GM19455 (cell line): ENCODE measurements at regions not wholly inside any gene's neighbourhood (a gene's known extent, or its start where the extent isn't known, plus 50 kb on each side); places are given as distances from the start of the nearest gene placed in this dataset.

ENCODE experiments used
- ATAC-seq: cut with Tn5 transposase; IDR thresholded peaks from one replicate; pipeline ENCODE4 v1.9.1; 2021; ENCODE audit not compliant: unreplicated experiment

DNA sequence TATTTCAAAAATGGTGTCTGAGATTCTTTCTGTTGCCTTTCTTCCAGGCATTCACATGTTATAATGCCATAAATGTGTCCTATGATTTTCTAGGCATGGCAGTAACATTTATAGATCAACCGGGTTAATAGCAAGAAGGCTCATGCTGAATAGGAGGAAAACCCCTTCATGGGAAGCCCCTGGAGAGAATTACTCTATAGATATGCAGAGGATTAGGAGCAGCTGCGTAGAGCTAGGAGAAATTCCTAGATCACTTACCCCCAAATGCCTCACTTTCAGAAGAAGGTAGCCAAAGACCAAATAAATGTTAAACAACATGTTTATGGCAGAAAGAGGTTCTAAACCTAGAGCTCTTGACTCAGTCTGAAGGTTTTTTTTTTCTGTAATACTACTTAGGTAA is 153.4 kb upstream of the CTNNA2 start:
- no peak for ATAC-seq

DNA sequence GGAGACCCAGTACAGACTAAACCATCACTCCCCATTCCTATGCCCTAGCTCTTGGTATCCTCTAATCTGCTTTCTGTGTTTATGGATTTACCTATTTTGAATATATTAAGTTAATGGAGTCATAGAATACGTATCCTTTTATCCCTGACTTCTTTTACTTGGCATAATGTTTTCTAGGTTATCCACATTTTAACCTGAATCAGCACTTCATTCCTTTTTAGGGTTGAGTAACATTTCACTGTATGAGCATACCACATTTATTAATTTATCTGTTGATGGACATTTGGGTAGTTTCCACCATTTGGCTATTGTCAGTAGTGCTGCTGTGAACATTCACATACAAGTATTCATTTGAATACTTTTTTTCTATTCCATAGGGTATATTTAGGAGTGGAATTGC is 157.3 kb upstream of the CTNNA2 start:
- no peak for ATAC-seq

GRCh38 chr2:79327460-79327859 is 167.9 kb upstream of the REG3A start:
- no peak for ATAC-seq

DNA sequence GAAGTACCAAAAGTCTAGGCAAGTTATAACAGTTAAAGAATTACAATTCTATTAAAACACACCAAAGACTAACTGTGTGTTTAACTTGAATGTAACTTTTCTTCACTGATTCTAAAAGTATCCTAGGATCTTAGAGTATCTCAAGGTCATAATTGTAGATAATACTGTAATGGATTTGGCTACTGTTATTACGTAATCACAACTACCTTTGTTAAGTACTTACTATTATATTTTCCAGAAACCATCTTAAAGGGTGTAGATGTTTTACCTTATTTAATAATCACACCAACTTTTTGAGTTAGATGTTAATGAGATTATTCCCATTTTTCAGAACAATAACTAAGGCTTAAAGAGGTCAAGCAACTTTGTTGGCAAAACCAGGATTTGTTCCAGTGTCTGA is 161.3 kb upstream of the REG3A start:
- ATAC-seq, result no peak

DNA sequence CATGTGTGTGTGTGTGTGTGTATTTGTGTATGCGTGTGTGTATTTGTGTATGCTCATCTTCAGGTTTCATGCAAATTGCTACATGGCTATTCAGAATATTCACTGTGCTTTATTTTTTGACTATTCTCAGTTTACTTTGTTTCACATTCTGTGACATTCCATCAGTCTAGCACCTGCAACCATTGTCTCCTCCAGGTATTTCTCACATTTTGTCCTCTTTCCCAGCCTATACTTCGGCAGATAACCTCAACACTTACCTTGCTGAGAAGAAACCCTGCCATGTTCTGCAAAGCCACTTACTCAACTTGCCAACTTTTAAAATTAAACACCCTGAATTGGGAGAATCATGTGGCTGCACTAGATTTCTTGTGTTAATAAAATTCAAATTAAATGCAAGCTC is 135.4 kb upstream of the REG3A start:
- ATAC-seq, result no peak

- ATAC-seq, result no peak
Measured at GRCh38 chr2:79292958-79293315, 133.4 kb upstream of the REG3A start.

GRCh38 chr2:79292239-79292957 is 132.8 kb upstream of the REG3A start:
- no peak for ATAC-seq

DNA sequence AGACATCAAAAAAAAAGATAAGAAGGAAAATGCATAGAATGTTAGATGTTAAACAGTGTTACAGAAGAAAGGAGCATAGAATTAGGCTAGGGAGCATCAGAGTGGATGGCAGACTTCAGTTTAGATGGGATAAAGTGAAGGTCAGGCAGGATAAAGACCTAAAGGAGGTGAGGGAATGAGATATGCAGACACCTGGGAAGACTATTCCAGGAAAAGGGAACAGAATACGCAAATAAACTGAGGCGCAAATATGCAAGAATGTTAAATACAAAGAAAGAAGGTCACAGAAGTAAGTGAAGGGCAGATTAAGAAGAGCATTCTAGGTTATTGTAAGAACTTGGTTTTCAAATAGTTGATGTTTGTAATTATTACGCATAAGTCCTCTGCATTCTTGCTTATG is 116.3 kb upstream of the REG3A start:
- no peak for ATAC-seq

DNA sequence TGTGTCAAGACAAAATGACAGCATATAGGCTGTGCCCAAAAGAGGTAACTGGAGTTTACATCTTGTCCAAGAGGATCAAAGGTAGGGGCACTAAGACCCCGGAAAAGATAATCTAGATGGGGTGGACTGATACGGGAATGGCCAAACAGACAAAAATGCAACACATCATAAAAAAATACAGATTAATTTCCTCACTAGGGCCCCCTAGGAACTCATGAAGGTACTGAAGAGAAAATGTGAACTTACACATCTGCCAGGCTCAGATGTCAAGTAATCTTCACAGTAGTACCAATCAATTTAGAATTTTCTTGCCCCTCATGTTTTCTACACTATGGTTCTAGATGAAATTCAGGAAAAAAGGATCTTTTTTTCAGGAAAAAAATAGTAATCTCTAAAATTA is 115.6 kb upstream of the REG3A start:
- no peak for ATAC-seq

- no peak for ATAC-seq
Measured at GRCh38 chr2:79272616-79273015, 113.1 kb upstream of the REG3A start.

DNA sequence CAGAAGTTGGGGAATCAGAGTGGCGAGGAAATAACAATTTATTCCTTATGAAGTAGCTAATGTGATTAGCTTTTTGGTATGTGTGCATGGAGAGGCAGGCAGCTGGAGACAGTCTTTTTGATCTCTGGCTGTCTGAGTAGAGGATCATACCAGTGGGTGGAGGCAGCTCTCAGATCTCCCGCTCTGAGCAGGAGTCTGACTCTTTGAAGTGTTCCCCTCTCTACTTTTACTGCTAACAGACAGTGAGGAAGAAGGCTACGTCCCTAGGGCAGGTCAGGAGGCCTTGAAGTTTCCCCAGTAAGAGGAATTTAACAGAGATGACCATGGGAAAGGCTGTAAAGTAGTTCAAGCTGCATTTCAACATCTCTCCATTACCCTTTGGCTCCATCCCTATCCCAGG is 111.9 kb upstream of the REG3A start:
- no peak for ATAC-seq

- ATAC-seq, result no peak
Measured at GRCh38 chr2:79260848-79261247, 101.3 kb upstream of the REG3A start.

DNA sequence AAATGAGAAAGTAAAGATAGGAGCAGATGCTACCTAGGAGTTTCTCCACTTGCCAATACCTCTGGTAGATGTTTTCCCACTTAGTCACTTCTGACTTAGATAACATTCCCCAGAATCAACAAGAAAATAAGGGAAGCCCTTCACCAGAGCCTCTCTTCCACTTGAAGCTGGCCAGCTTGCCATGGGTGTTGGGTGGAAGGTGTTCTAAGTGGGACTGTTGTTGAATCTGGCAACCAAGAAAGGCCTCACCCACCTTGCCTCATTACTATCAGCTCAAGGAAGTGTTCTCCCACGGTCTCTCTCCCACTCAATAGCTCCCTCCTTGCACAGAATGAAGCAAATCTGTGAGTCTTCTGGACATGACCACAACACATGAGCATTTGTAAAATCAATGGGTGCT is 100.4 kb upstream of the REG3A start:
- ATAC-seq, result no peak

DNA sequence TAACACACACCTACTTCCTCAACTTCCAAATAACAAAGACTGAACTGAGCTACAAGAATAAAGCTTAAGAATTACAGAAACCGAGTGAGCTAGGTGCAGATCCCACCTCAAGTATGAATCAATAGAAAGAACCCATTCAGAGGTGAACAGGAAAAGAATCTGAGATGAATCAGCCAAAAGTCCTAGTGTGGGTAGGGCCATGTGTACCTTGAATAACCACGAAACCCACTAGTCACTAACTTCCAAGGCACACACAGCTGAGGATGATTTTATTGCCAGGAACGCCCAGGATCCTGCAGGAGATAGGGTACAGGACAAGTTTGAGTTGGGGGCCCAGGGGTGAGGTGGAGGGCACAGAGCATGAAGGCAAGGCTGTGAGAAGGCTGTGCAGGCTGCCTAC is 99.7 kb upstream of the REG3A start:
- no peak for ATAC-seq

- ATAC-seq, result no peak
Measured at GRCh38 chr2:79253243-79253774, 93.8 kb upstream of the REG3A start.

GRCh38 chr2:79250656-79251055 is 91.1 kb upstream of the REG3A start:
- no peak for ATAC-seq

DNA sequence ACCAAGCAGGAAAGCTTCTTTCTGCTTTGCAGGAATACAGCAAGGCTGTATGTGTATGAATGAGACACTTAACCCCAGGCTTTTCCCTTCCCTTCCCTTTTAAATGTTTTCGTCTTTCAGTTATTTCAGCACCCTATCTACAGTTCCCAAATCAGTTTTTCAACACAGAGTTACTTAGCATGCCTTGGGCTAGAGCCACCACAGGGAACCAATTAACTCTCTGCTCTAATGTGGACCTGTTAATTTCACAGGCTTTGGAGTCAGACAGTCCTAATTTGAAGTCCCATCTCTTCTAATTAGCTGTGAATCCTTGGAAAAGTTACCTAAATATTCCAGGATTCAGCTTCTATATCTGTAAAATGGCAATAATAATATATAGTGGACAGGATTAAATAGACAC is 89.2 kb upstream of the REG3A start:
- ATAC-seq, result no peak

- ATAC-seq, result no peak
Measured at GRCh38 chr2:79235135-79235534, 75.6 kb upstream of the REG3A start.

GRCh38 chr2:79223539-79223938 is 64.0 kb upstream of the REG3A start:
- ATAC-seq, result no peak

- ATAC-seq, result peak; percentile 75
Measured at GRCh38 chr2:79219383-79219988, 59.9 kb upstream of the REG3A start.

DNA sequence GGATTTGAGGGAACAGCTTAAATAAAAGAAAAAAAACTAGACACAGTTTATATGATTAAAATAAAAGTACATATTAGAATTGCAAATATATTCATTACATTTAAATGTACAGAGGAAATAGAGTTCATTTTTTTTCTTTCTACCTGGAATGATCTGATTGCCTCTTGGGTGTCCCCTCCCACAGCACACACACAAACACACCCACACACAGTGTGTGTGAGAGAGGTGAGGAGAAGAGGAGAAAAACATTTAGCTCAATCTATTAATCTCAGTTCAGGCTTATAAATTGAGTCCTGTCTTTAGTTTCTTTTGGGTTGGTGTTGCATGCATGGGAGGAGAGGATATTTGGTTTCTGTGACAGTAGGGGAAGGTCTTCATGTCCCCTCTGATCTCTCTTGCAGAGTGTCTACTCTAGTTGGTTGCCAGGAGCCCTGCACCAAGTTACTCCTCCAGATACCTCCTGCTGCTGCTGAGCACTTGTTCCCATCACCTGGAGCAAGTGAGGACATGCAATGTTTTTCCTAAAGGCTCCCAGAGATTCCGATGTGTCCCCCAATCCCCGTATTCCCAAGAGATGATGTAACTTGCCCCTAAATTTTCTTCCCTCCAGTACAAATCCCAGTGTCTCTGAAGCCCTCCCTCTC is 50.8 kb upstream of the REG3A start:
- no peak for ATAC-seq
